Activated CD8-positive, alpha-beta memory T cell treated with anti-CD3 and anti-CD28 coated beads for 36 hours (primary cell): ENCODE measurements at regions not wholly inside any gene's neighbourhood (a gene's known extent, or its start where the extent isn't known, plus 50 kb on each side); places are given as distances from the start of the nearest gene placed in this dataset.

Source experiments
- CTCF ChIA-PET: fragments of 350-600 bp; sonication (Branson Sonifier 250); formaldehyde crosslinking; loops from one replicate; lab custom pipeline; 2021; ENCODE audit warnings: antibody characterized with exemption; lab: Charles Lee
- POLR2A ChIA-PET: fragments of 350-600 bp; sonication (Branson Sonifier 250); formaldehyde crosslinking; loops from one replicate; lab custom pipeline; 2021; ENCODE audit warnings: antibody characterized with exemption; lab: Charles Lee

DNA sequence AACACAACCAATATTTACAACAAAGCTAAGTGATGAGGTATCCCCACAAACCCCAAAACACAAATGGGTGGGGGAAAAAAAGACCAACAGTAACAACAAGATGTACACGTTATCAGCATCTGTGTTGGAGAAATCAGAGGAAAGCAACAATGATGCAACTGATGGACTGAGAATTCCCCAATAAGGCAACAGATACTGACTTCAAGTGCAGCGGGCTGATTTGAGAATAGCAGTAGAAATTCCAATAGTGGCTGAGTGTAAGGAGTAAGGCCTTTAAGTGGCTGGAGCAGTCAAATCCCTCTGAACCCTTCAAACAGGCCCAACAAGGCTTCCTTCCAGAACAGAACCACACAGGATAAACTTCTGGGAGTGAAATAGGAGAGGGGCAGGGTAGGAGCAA is 97.6 kb downstream of the TM2D1 start:
- POLR2A ChIA-PET = no interaction called here
- CTCF ChIA-PET = no interaction called here

DNA sequence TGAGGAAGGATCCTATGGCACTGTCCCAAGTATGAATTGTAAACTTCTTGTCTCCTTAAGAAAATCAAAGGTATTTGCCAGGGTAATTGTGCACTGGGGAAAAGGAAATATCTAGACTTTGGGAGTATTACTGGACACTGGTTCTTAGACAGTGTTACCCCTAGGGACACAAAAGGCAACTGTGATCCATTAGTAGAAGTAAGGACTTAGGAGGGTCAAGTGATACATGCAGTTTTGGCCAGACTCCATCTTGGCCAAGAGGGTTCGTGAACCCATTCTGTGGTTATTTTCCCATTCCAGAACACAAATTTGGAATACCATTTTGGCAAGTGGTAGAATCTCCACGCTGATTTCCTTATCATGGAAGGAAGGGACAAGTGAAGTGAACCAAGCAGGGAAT is 98.1 kb downstream of the TM2D1 start:
- ChIA-PET POLR2A (no interaction called here), CTCF (no interaction called here)

GRCh38 chr1:61623852-61624251 is 101.1 kb downstream of the TM2D1 start:
- POLR2A ChIA-PET = no interaction called here
- CTCF ChIA-PET = no interaction called here

- POLR2A ChIA-PET = no interaction called here
- CTCF ChIA-PET = no interaction called here
Observed at GRCh38 chr1:61620536-61620935, 104.4 kb downstream of the TM2D1 start.

GRCh38 chr1:61618755-61619154 is 106.2 kb downstream of the TM2D1 start:
- POLR2A ChIA-PET = no interaction called here

DNA sequence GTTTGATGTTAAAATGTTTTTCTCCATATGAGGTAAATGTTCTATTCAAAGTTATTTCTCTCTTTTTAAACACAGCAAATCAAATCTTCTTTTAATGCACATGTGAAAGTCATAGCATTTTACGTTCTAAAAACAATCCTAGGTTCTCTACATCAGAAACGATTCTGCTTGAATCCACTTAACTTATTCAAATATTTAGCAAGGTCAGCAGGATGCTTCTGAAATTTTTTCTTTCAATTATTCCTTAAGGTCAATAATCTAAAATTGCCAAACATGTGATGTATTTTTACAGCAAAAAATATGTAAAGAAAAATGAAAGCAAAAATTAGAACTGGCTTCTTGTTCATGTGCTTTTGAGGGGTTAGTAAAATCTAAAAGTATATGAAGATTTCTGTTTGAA is 106.7 kb downstream of the TM2D1 start:
- ChIA-PET CTCF (no interaction called here), POLR2A (no interaction called here)

More at GRCh38 chr1:61618755-61619154, 106.2 kb downstream of the TM2D1 start:
- CTCF ChIA-PET = no interaction called here

- CTCF ChIA-PET = no interaction called here
Observed at GRCh38 chr1:61616830-61617229, 108.1 kb downstream of the TM2D1 start.

GRCh38 chr1:61612602-61613001 is 112.3 kb downstream of the TM2D1 start:
- ChIA-PET CTCF (no interaction called here), POLR2A (no interaction called here)

More at GRCh38 chr1:61616830-61617229, 108.1 kb downstream of the TM2D1 start:
- POLR2A ChIA-PET = no interaction called here

- POLR2A ChIA-PET = no interaction called here
- CTCF ChIA-PET = no interaction called here
Observed at GRCh38 chr1:61609040-61609439, 115.9 kb downstream of the TM2D1 start.

- ChIA-PET POLR2A (no interaction called here), CTCF (no interaction called here)
Observed at GRCh38 chr1:61607448-61607847, 117.5 kb downstream of the TM2D1 start.

DNA sequence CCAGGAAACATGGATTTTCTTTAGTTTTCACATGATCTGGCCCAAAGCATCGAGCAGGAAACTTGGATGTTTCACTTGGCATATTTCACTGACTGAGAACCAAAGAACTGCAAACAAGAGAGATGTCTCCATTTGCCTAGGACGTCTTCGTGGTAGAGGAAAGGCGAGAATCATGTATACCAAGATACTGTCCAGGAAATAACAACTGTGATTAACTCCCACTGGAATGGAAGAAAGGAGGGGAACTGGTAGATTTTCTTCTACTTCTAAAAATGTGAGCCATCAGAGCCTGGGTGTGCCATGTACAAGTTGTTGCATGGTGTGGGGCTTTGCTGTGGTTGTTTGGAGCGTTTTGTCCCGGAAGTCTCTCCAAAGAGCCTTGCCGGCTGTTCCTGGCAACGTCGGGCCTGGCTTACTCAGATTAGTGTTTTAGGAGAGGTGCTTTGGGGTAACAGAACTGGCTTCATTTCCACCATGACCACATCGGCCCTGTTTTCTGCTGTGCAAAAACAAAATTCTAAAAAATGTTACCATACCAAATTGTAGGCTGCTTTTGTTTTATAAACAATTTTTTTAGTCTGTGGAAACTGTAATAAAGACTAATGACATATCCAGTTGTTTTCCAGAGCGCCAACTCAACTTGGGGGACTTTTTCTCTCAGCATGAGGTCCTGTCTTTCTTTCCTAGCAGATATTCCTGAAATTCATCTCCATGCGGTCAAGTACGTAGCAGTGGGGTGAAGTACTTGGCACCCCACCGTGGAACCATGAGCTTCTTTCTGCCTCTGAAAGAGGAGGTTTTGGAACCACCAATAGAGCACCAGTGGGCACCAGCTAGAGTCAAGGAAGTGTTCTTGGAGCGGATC is 118.3 kb downstream of the TM2D1 start:
- CTCF ChIA-PET = no interaction called here
- POLR2A ChIA-PET = no interaction called here

DNA sequence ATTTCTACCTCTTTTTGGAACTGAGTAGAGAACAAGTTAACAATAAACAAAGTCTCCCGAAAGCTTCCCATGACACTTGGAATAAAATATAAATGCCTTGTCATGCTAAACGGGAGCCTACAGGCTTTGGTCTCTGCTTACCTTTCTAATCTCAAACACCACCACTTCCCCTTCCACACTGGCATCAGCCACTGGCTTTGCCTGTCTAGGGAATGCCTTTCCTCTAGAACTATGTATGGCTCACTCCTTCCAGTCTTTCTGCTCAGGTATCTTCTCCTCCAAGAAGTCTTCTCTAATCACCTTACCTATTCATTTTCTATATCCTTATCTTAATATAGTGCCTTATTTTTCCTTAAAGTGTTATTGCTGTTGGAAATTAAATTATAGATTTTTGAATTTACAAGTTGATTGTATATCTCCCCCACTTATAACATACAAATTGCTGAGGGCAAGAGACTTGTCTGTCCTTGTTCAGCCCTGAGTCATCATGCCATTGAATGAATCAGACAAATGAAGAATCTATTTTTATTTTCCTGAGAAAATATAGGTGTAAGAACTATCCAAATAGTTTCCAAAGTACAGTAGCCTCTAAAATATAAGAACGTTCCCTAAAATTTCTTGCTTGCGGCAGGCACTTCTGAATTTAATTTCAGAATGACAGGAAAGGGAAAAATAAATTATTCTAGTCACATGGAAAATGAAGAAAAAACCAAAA is 119.2 kb downstream of the TM2D1 start:
- CTCF ChIA-PET = no interaction called here

GRCh38 chr1:61604684-61605083 is 120.3 kb downstream of the TM2D1 start:
- POLR2A ChIA-PET = no interaction called here
- CTCF ChIA-PET = no interaction called here

More for the DNA sequence above, 119.2 kb downstream of the TM2D1 start:
- POLR2A ChIA-PET = no interaction called here

- ChIA-PET POLR2A (no interaction called here), CTCF (interaction anchor here (1.0 kb wide), 1 partner anchor 9 kb away, joined by 3 read pairs; no protein-coding TSS in a partner anchor)
Observed at GRCh38 chr1:61604261-61604660, 120.7 kb downstream of the TM2D1 start.

DNA sequence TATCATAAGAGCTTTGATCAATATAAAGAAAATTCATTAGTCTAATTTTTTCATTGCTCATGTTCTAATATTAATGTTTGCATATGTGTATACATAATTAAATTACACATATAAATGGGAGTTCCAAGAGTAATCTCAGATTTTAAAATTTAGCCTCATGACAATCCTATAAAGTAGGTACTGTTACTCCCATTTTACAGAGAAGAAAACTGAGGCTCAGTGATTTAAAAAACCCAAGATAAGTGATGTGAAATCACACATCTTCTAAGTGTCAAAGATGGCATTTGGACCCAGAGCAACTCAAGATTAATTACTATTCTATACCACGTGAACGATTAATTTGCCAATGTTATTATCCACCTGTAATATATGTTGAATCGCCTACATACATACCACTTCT is 122.3 kb downstream of the TM2D1 start:
- ChIA-PET POLR2A (no interaction called here), CTCF (no interaction called here)

GRCh38 chr1:61597601-61598000 is 127.3 kb downstream of the TM2D1 start:
- ChIA-PET POLR2A (no interaction called here), CTCF (no interaction called here)

DNA sequence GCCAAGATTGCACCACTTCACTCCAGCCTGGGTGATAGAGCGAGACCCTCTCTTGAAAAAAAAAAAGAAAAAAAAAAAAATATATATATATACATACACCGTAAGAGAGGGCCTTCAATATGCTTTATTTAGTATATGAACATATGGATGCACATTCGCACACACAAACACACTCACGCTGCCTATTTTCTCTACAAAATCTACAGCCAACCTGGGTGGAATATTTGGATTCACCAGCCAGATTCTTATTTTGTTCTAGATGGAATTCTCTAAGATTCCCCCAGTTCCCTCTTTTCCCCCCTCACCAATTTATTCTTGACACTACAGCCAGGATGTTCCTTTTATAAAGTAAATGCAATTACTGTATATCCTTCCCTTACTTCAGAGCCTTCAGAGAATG is 131.6 kb downstream of the TM2D1 start:
- CTCF ChIA-PET = no interaction called here
- POLR2A ChIA-PET = no interaction called here

GRCh38 chr1:61591351-61591750 is 133.6 kb downstream of the TM2D1 start:
- CTCF ChIA-PET = no interaction called here
- POLR2A ChIA-PET = no interaction called here

DNA sequence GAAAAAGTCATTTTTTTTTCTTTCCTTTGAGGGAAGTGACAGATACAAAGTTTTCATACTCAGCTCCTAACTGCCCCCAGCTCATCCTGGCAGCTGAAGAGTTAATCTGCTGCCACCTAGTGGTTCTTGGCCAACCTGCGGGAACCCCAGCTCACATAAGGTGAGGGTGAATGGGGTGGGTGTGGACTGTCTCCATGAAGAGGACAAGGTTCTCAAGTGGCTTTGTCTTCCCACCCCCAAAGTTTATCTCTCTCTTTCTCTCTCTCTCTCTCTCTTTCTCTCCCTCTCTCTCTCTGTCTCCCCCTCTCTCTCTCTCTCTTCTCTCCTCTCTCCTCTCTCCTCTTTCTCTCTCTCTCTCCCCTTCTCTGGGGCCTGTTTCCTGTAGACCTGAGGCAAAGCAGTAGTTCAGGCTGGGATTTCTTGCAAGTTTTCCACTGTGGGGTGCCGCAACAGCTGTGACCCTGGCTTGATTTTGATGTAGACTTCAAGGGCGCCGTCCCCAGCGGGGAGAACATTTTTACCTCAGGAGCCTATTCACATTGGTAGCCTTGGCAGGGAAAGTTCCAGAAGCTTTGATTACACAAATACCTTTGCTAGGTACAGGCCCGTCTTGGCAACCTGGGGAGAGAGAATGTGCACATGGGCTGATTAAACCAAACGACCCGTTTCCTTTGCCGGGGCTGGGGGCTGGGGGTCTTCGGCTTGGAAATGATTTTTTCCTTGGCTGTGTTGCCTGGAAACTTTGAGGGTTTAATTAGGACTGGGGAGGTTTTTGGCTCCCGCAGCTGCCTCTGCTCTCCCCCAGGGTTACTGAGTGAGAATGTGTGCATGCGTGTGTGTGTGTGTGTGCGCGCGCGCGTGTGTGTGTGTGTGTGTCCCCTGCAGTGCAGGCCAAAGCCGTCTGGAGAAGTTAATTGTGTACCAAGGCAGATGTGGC is 135.9 kb downstream of the TM2D1 start:
- CTCF ChIA-PET = interaction anchor here (0.6 to 2.4 kb wide), 8 partner anchors 20 to 614 kb away, joined by 3 to 8 read pairs (median 4); no protein-coding TSS in a partner anchor

More for the DNA sequence above, 135.9 kb downstream of the TM2D1 start:
- POLR2A ChIA-PET = interaction anchor here (0.5 kb wide), 1 partner anchor 507 kb away, joined by 5 read pairs; no protein-coding TSS in a partner anchor
